Left renal pelvis (tissue), 4 donors: ENCODE measurements at regions not wholly inside any gene's neighbourhood (a gene's known extent, or its start where the extent isn't known, plus 50 kb on each side); places are given as distances from the start of the nearest gene placed in this dataset.
"Not testable (repeated sequence)": the region's sequence is repeated elsewhere in the genome, so short reads cannot be mapped to it uniquely, and the experiment has no call there.

Experiments used
- DNase-seq, 4 donors: peaks; one replicate each; pipeline ENCODE4 v3.0.0-alpha.2; 2013; ENCODE audit warnings: low read depth in 4 of 4, low spot score in 3 of 4

DNA sequence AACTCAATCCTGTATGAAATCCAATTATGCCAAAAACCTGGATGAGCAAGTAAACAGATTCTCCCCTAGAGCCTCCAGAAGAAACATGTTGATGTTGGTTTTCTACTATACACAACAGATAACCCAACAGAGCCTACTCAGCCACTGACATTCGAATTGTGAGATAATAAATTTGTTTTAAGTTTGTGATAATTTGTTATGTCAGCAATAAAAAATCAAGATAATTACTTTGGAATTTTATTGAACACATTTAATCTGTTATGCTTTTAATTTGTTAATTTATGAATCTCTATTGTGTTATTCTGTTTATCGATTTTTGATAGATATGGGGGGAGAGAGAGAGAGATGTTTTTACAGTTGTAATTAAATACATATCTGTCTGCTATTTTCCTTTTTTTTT is 1016.1 kb upstream of the PCDH7 start:
- no peak for DNase-seq

- no peak for DNase-seq
Observed at GRCh38 chr4:29708473-29708872, 1011.7 kb upstream of the PCDH7 start.

GRCh38 chr4:29710519-29710918 is 1009.6 kb upstream of the PCDH7 start:
- no peak for DNase-seq

DNA sequence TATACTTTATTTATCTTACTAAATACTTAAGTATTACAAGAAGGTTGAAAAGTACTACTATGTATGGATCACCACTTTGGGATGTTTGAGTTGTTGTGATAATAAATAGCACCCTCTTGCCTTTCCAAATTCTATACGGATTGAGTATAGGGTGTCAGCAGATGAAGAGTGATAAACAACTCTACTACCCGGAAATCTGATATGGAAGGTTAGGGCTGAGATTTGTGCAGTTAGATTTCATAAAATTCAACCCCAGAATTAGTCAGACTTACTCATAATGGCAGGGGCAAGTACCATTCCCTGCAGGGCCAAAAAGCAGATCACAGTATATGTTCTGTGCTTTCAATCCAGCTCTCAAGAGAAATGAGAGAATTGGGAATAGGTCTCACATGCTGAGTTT is 1008.9 kb upstream of the PCDH7 start:
- no peak for DNase-seq

GRCh38 chr4:29717287-29718057 is 1002.7 kb upstream of the PCDH7 start:
- no peak for DNase-seq

DNA sequence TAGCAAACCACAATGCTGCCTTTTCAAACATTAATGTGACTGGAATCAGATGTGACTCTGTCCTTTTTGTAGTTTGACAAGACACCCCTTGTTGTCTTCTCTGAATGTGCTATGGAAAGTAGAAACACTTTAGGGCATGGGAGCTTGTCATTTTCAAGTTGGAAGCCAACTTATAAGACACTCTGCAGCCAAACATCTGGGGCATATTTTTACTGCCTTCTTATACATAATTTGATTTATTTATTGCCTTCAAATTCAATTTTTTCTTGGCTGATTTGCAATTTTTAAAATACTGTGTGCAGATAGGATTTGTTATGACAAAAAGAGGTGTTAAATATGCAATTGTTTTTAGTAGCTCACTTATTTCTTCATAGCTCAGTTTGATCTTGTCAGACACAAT is 1002.0 kb upstream of the PCDH7 start:
- no peak for DNase-seq

DNA sequence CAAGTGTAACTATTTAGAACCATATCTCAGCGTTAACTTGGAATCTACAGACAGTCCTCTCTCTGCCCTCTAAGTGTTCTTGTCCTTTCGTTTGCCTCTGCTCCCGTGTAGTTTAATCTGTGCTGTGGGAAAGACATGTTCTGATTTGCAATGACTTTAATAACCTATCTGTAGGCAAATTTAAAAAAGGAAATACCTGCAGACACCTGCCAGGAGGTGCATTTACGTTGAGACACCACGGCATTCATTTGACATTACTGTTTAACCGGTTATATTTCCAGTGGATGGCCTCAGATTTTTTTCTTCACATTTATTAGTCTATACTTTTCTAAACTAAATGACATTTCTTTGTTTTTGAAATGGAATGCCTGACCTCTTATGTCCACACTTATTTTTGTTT is 997.9 kb upstream of the PCDH7 start:
- DNase-seq: no peak

DNA sequence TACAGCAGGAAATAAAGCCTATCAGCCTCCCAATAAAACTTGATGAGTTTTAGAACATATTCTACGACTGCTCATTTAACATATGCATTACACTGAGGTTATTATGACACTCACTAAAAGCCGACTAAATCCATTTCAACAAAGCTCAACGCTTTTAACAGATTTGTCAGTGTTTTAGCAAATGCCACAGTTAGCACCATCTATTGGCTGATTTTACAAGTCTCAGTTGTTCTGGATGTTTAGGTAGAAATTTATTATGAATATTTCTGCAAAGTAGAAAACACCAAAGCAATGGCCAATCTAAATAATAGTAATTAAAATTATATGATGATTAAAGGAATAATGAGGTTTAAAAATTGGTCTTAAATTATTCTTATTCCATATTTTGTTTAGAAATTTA is 993.2 kb upstream of the PCDH7 start:
- no peak for DNase-seq

DNA sequence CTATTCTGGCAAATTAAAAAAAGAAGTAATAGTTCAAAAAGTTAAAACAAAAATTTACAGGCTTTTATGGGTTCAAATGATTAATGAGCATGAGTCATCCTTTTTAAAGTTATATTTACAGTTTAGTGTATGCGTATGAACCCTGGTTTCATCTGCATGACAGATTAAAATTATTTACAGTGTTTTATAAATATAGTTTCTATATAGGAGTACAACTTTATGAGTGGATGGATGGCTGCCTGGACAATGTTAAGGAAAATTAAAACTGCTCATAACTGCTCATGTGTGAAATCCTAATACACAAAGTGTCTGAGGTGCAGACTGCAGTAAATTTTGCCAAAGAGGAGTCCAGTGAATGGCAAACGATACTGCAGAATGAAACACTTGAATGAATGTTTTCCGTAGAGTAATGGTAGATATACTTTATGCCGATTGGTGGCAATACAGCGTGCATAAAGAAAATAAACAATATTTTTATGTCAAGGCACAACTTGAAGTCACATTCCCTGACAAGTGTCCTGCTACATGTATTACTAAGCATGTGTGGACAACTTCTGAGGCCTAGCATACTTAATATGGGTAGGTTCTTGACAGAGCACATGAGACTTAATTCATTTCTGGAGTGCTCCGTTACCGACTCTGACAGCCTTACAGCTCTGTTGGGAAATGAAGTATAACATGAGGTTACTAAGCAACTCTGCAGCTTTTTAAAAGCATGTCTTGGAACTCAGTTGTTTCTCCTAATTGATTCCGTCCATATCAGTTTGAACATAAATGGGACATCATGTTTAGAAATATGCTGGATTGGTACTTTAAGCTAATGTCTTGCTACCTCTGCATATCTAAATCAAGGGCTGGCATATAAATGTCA is 985.6 kb upstream of the PCDH7 start:
- DNase-seq: peak in 1 of 4 donors; percentile 9

DNA sequence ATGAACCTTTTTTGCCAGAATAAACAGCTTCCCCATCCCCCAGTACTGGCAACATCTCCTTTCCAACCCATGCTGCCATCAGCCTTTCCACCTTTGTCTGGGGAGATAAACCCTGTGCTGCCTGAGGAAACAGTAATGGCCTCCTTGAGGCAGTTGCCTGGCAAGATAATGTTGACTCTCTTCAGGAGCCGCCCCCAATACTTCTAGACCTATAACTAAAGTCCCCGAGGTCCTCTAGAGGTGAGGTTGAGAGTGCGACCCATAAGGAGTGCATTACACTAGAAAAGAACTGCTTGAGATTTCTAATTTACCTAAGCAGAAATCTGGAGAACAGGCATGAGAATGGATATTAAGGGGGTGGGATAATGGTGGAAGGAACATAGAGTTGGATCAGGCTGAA is 963.2 kb upstream of the PCDH7 start:
- DNase-seq: no peak

- DNase-seq: no peak
Observed at GRCh38 chr4:29762151-29762550, 958.0 kb upstream of the PCDH7 start.

DNA sequence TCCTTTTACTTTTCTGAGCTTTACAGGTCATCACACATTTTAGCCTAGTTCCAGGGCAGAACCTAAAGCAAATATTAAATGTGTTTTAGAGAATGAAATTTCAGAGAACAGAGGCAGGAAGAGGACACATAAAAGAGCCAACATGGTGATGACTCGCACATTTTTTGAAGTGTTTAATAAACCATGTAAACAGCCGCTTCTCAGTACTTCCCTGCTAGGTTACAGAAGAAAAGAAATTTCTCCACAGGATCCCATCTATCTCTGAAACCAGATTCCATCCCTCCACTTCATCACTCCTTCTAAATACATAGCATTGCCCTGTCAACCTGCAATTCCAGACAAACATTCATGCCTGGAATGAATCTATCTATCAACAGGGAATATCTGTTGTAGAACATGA is 949.5 kb upstream of the PCDH7 start:
- no peak for DNase-seq

DNA sequence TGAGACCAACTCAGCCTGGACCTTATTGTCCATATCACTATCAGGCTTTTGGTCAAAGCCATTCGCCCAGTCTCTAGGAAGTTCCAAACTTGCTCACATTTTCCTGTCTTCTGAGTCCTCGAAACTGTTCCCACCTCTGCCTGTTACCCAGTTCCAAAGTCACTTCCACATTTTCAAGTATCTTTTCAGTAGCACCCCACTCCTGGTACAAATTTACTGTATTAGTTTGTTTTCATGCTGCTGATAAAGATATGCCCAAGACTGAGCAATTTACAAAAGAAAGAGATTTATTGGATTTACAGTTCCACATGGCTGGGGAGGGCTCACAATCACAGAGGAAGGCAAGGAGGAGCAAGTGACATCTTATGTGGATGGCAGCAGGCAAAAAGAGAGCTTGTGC is 932.0 kb upstream of the PCDH7 start:
- DNase-seq: not testable (repeated sequence)

DNA sequence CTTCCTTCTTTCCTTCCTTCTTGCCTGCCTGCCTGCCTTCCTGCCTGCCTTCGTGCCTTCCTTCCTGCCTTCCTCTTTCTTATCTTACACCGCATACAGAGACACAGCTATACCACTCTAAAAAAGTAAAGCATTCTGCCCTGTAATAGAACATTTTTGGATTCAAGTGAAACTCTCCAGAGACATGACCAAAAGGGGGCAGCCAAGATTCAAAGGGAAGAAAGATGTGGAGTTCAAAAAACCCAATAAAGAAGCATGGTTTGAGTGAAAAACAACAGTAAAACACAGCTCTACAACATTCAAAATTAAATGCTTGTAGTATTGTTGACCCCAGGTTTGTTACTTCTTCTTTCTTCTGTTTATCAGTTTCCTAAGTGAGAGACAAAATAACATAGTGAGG is 914.9 kb upstream of the PCDH7 start:
- no peak for DNase-seq

- DNase-seq: no peak
Observed at GRCh38 chr4:29805916-29806480, 914.2 kb upstream of the PCDH7 start.

DNA sequence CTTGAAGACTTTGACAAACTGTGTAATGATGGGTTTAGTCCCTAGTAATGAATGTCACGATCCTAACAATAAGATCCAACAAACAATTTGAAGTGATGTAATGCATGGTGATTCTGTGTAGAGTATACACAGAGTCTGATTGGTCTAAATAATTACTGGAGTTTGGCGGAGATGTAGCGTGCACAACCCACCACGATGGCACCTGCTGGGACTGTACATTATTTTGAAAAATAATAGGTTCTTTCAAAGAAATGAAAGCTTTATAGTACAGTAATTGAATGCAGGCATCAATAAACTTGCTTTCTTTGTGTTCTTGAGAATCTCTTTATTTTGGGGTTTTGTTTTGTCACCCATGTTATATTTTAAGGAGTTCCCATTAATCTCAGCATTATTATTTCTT is 902.2 kb upstream of the PCDH7 start:
- no peak for DNase-seq

DNA sequence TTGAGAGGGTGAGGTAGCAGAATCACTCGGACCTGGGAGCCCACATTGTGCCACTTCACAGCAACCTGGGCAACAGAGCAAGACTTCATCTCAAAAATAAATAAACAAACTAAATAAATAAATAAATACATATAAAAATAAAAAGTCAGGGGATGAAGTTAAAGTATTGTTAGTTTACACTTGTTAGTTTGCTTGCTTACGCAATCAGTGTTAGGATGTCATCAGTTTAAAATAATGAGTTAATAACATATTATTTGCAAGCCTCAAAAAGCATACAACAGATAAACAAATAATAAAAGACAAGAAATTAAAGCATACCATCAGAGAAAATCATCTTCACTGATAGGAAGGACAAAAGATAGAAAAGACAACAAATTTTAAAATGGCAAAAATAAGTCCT is 891.1 kb upstream of the PCDH7 start:
- no peak for DNase-seq

GRCh38 chr4:29852537-29852936 is 867.6 kb upstream of the PCDH7 start:
- no peak for DNase-seq

- no peak for DNase-seq
Observed at GRCh38 chr4:29853833-29854232, 866.3 kb upstream of the PCDH7 start.

- DNase-seq: no peak
Observed at GRCh38 chr4:29861307-29861706, 858.9 kb upstream of the PCDH7 start.

GRCh38 chr4:29867412-29867811 is 852.8 kb upstream of the PCDH7 start:
- no peak for DNase-seq

GRCh38 chr4:29900336-29900735 is 819.8 kb upstream of the PCDH7 start:
- no peak for DNase-seq
